ENCODE measurements at regions not wholly inside any gene's neighbourhood (a gene's known extent, or its start where the extent isn't known, plus 50 kb on each side); places are given as distances from the start of the nearest gene placed in this dataset.

- no peak overlapping the region for H3K27ac ChIP-seq
- no peaks in the 10 kb centered on the region for H3K27me3 ChIP-seq
- no peak overlapping the region for H3K4me3 ChIP-seq
- no peak for DNase-seq
- TF ChIP-seq CTCF (IDR thresholded peaks at IDR 0.05), result no peak
- no peak for TF ChIP-seq POLR2AphosphoS5 (IDR thresholded peaks at IDR 0.05)
- TF ChIP-seq EP300 (IDR thresholded peaks at IDR 0.05), result no peak
- no peak for TF ChIP-seq POLR2A (IDR thresholded peaks at IDR 0.05)
- no peaks in the 10 kb centered on the region for H3K4me1 ChIP-seq
- 74 to 75% methylated on average over 9 of the region's 9 CpGs for WGBS, 2 donors
- H3K36me3 ChIP-seq, result no peaks in the 10 kb centered on the region
- intact Hi-C loops (cut with DNase I), result no loop called here
- no peaks in the 10 kb centered on the region for H3K9me3 ChIP-seq
These were observed 88.2 kb downstream of the MIS18A start for GRCh38 chr21:32190493-32191144.

GRCh38 chr21:32189688-32190483 is 89.0 kb downstream of the MIS18A start:
- no peak for DNase-seq
- intact Hi-C loops (cut with DNase I), result no loop called here
- no peaks in the 10 kb centered on the region for H3K27me3 ChIP-seq
- TF ChIP-seq POLR2A (IDR thresholded peaks at IDR 0.05) (no peak), POLR2AphosphoS5 (IDR thresholded peaks at IDR 0.05) (no peak)
- no peak overlapping the region for H3K4me3 ChIP-seq
- no peaks in the 10 kb centered on the region for H3K4me1 ChIP-seq
- no peak overlapping the region for H3K27ac ChIP-seq
- H3K9me3 ChIP-seq, result no peaks in the 10 kb centered on the region
- 72 to 77% methylated on average over 5 of the region's 5 CpGs for WGBS, 2 donors
- H3K36me3 ChIP-seq, result no peaks in the 10 kb centered on the region

- no peak overlapping the region for H3K4me3 ChIP-seq
- WGBS, 2 donors, result 64 to 67% methylated on average over 8 of the region's 8 CpGs
- H3K4me1 ChIP-seq, result no peaks in the 10 kb centered on the region
- no peaks in the 10 kb centered on the region for H3K27me3 ChIP-seq
- no peaks in the 10 kb centered on the region for H3K9me3 ChIP-seq
- DNase-seq, result no peak
- TF ChIP-seq POLR2A (IDR thresholded peaks at IDR 0.05) (no peak), CTCF (IDR thresholded peaks at IDR 0.05) (no peak), EP300 (IDR thresholded peaks at IDR 0.05) (no peak), POLR2AphosphoS5 (IDR thresholded peaks at IDR 0.05) (no peak)
- intact Hi-C loops (cut with DNase I), result no loop called here
- H3K36me3 ChIP-seq, result no peaks in the 10 kb centered on the region
- no peak overlapping the region for H3K27ac ChIP-seq
These were observed 92.0 kb downstream of the MIS18A start for GRCh38 chr21:32186804-32187203.

GRCh38 chr21:32185726-32186125 is 93.1 kb downstream of the MIS18A start:
- H3K4me3 ChIP-seq, result no peak overlapping the region
- H3K27ac ChIP-seq, result no peak overlapping the region
- no peaks in the 10 kb centered on the region for H3K9me3 ChIP-seq
- WGBS, 2 donors, result 93 to 94% methylated on average over 5 of the region's 5 CpGs
- intact Hi-C loops (cut with DNase I), result no loop called here
- DNase-seq, result no peak
- TF ChIP-seq EP300 (IDR thresholded peaks at IDR 0.05) (no peak), POLR2AphosphoS5 (IDR thresholded peaks at IDR 0.05) (no peak), CTCF (IDR thresholded peaks at IDR 0.05) (no peak), POLR2A (IDR thresholded peaks at IDR 0.05) (no peak)
- no peaks in the 10 kb centered on the region for H3K4me1 ChIP-seq
- no peaks in the 10 kb centered on the region for H3K27me3 ChIP-seq
- no peaks in the 10 kb centered on the region for H3K36me3 ChIP-seq

- Histone ChIP-seq H3K27ac (no peak overlapping the region), H3K36me3 (no peaks in the 10 kb centered on the region), H3K9me3 (no peaks in the 10 kb centered on the region), H3K27me3 (no peaks in the 10 kb centered on the region), H3K4me1 (no peaks in the 10 kb centered on the region), H3K4me3 (no peak overlapping the region)
- no peak for TF ChIP-seq POLR2AphosphoS5 (IDR thresholded peaks at IDR 0.05)
- no peak for TF ChIP-seq CTCF (IDR thresholded peaks at IDR 0.05)
- no peak for TF ChIP-seq EP300 (IDR thresholded peaks at IDR 0.05)
- no peak for TF ChIP-seq POLR2A (IDR thresholded peaks at IDR 0.05)
- intact Hi-C loops (cut with DNase I), result no loop called here
- WGBS, 2 donors, result 74 to 77% methylated on average over 2 of the region's 2 CpGs
- DNase-seq, result no peak
These were observed 93.7 kb downstream of the MIS18A start for GRCh38 chr21:32185103-32185502.
